ENCODE measurements at regions not wholly inside any gene's neighbourhood (a gene's known extent, or its start where the extent isn't known, plus 50 kb on each side); places are given as distances from the start of the nearest gene placed in this dataset.

DNA sequence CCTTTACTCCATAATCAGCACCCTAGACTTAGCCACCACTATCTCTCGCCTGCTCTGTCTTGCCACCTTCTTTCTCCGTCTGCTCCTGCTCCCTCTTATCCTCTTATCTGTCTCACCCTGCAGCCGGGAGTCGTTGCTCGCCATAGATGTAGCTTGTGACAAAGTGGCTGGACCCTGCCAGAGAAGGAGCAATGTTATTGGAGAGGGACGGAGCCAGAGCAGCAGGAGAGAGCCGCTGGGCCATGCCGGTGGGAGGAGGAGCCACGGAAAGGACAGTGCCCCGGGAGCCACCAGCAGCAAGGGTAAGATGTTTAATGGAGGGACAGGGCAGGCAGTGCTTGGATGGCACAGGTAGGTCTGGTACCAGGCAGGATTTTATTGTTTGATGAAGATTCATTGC, 137.3 kb downstream of the SEC61B start:
- TF ChIP-seq, protein P1, sequence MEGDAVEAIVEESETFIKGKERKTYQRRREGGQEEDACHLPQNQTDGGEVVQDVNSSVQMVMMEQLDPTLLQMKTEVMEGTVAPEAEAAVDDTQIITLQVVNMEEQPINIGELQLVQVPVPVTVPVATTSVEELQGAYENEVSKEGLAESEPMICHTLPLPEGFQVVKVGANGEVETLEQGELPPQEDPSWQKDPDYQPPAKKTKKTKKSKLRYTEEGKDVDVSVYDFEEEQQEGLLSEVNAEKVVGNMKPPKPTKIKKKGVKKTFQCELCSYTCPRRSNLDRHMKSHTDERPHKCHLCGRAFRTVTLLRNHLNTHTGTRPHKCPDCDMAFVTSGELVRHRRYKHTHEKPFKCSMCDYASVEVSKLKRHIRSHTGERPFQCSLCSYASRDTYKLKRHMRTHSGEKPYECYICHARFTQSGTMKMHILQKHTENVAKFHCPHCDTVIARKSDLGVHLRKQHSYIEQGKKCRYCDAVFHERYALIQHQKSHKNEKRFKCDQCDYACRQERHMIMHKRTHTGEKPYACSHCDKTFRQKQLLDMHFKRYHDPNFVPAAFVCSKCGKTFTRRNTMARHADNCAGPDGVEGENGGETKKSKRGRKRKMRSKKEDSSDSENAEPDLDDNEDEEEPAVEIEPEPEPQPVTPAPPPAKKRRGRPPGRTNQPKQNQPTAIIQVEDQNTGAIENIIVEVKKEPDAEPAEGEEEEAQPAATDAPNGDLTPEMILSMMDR (conservative IDR thresholded peaks at IDR 0.05; ENCODE audit: low read length), result no peak
- no peak for TF ChIP-seq EZH2phosphoT487 (IDR thresholded peaks at IDR 0.05; ENCODE audit: borderline replicate concordance, low read depth, low read length)
